OCI-LY1 (cell line): ENCODE measurements at regions not wholly inside any gene's neighbourhood (a gene's known extent, or its start where the extent isn't known, plus 50 kb on each side); places are given as distances from the start of the nearest gene placed in this dataset.

Experiments used
- EZH2 ChIP-seq: fragments of 200-600 bp; sonication (generic), shearing (Covaris generic); IDR thresholded peaks from 2 replicates; pipeline ENCODE4 v1.8.0; 2017; ENCODE audit warnings: borderline replicate concordance, mixed run types, mild to moderate bottlenecking, antibody characterized with exemption, low read length, moderate library complexity, mixed read lengths
- TF ChIP-seq, protein P1 (sequence below): fragments of 200-600 bp; sonication (generic), shearing (Covaris generic); IDR thresholded peaks from 2 replicates; pipeline ENCODE4 v1.5.1; 2017; ENCODE audit warnings: mild to moderate bottlenecking, antibody characterized with exemption, low read length, moderate library complexity, mixed read lengths

GRCh38 chr2:195337597-195337996 is 319.4 kb upstream of the SLC39A10 start:
- TF ChIP-seq, protein P1, sequence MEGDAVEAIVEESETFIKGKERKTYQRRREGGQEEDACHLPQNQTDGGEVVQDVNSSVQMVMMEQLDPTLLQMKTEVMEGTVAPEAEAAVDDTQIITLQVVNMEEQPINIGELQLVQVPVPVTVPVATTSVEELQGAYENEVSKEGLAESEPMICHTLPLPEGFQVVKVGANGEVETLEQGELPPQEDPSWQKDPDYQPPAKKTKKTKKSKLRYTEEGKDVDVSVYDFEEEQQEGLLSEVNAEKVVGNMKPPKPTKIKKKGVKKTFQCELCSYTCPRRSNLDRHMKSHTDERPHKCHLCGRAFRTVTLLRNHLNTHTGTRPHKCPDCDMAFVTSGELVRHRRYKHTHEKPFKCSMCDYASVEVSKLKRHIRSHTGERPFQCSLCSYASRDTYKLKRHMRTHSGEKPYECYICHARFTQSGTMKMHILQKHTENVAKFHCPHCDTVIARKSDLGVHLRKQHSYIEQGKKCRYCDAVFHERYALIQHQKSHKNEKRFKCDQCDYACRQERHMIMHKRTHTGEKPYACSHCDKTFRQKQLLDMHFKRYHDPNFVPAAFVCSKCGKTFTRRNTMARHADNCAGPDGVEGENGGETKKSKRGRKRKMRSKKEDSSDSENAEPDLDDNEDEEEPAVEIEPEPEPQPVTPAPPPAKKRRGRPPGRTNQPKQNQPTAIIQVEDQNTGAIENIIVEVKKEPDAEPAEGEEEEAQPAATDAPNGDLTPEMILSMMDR = no peak
- TF ChIP-seq EZH2 = no peak
